ENCODE measurements at regions not wholly inside any gene's neighbourhood (a gene's known extent, or its start where the extent isn't known, plus 50 kb on each side); places are given as distances from the start of the nearest gene placed in this dataset.

- WGBS (ENCODE audit: insufficient coverage) = 88% methylated on average over 2 of the region's 2 CpGs
- no peak overlapping the region for H3K4me3 Mint-ChIP-seq
- Histone ChIP-seq H3K9me3 (replicated peaks in 1 of 2; ENCODE audit: control insufficient read depth in 1 of 2, insufficient read depth in 1 of 2, low read length in 2 of 2) (no peaks in the 10 kb centered on the region), H2AFZ (ENCODE audit: insufficient read depth, low read depth, low read length, poor library complexity, severe bottlenecking) (no peak overlapping the region), H3K4me2 (replicated peaks; ENCODE audit: extremely low read depth, low read length, poor library complexity, severe bottlenecking) (no peak overlapping the region), H3K4me1 (ENCODE audit: control insufficient read depth in 1 of 2, insufficient read depth in 2 of 2, low read length in 2 of 2) (no peaks in the 10 kb centered on the region), H3K36me3 (replicated peaks in 1 of 2; ENCODE audit: control insufficient read depth in 1 of 2, insufficient read depth in 2 of 2, low read length in 2 of 2) (no peaks in the 10 kb centered on the region), H3K79me2 (ENCODE audit: insufficient read depth, low read length) (no peaks in the 10 kb centered on the region), H3K9ac (ENCODE audit: insufficient read depth, low read length, poor library complexity, severe bottlenecking) (no peak overlapping the region), H4K20me1 (ENCODE audit: insufficient read depth, low read length) (no peaks in the 10 kb centered on the region), H3K27ac (ENCODE audit: low read depth in 1 of 2, low read length in 2 of 2) (no peak overlapping the region), H3K27me3 (ENCODE audit: control insufficient read depth in 2 of 2, insufficient read depth in 2 of 2, low read length in 2 of 2) (no peaks in the 10 kb centered on the region), H3K4me3 (replicated peaks in 1 of 3; ENCODE audit: low read depth in 2 of 3, low read length in 3 of 3) (no peak overlapping the region)
- intact Hi-C loops (cut with micrococcal nuclease) = no loop called here
- H3K27me3 Mint-ChIP-seq (ENCODE audit: low read depth in 3 of 3) = peaks cover 0 to 3% (median 0%) of the 10 kb centered on the region in 3 donors
- TF ChIP-seq CTCF (IDR thresholded peaks at IDR 0.05) = no peak
- no peak for DNase-seq
- peaks cover 0 to 10% (median 6%) of the 10 kb centered on the region in 7 donors for H3K9me3 Mint-ChIP-seq
- H3K27ac Mint-ChIP-seq = no peak overlapping the region
- no peaks in the 10 kb centered on the region for H3K4me1 Mint-ChIP-seq
- H3K36me3 Mint-ChIP-seq = no peaks in the 10 kb centered on the region
These were observed 54.4 kb upstream of the BMP4 start for GRCh38 chr14:54010981-54011380.

- Histone ChIP-seq H3K4me2 (replicated peaks; ENCODE audit: extremely low read depth, low read length, poor library complexity, severe bottlenecking) (no peak overlapping the region), H3K27ac (ENCODE audit: low read depth in 1 of 2, low read length in 2 of 2) (no peak overlapping the region), H3K4me3 (replicated peaks in 1 of 3; ENCODE audit: low read depth in 2 of 3, low read length in 3 of 3) (no peak overlapping the region), H3K79me2 (ENCODE audit: insufficient read depth, low read length) (no peaks in the 10 kb centered on the region), H3K4me1 (ENCODE audit: control insufficient read depth in 1 of 2, insufficient read depth in 2 of 2, low read length in 2 of 2) (no peaks in the 10 kb centered on the region), H3K9ac (ENCODE audit: insufficient read depth, low read length, poor library complexity, severe bottlenecking) (no peak overlapping the region), H3K27me3 (ENCODE audit: control insufficient read depth in 2 of 2, insufficient read depth in 2 of 2, low read length in 2 of 2) (no peaks in the 10 kb centered on the region), H2AFZ (ENCODE audit: insufficient read depth, low read depth, low read length, poor library complexity, severe bottlenecking) (no peak overlapping the region), H3K9me3 (replicated peaks in 1 of 2; ENCODE audit: control insufficient read depth in 1 of 2, insufficient read depth in 1 of 2, low read length in 2 of 2) (no peaks in the 10 kb centered on the region), H4K20me1 (ENCODE audit: insufficient read depth, low read length) (no peaks in the 10 kb centered on the region), H3K36me3 (replicated peaks in 1 of 2; ENCODE audit: control insufficient read depth in 1 of 2, insufficient read depth in 2 of 2, low read length in 2 of 2) (no peaks in the 10 kb centered on the region)
- no peak overlapping the region for H3K4me3 Mint-ChIP-seq
- DNase-seq = no peak
- 75% methylated on average over 2 of the region's 2 CpGs for WGBS (ENCODE audit: insufficient coverage)
- peaks cover 0 to 7% (median 3%) of the 10 kb centered on the region in 7 donors for H3K9me3 Mint-ChIP-seq
- peaks cover 0 to 4% (median 2%) of the 10 kb centered on the region in 3 donors for H3K27me3 Mint-ChIP-seq (ENCODE audit: low read depth in 3 of 3)
- no peak overlapping the region for H3K27ac Mint-ChIP-seq
- no peaks in the 10 kb centered on the region for H3K36me3 Mint-ChIP-seq
- no peak for TF ChIP-seq CTCF (IDR thresholded peaks at IDR 0.05)
- intact Hi-C loops (cut with micrococcal nuclease) = no loop called here
- H3K4me1 Mint-ChIP-seq = no peaks in the 10 kb centered on the region
These were observed 66.4 kb upstream of the BMP4 start for GRCh38 chr14:54023027-54023426.

Measured in CD14-positive monocyte (primary cell).